ENCODE measurements at regions not wholly inside any gene's neighbourhood (a gene's known extent, or its start where the extent isn't known, plus 50 kb on each side); places are given as distances from the start of the nearest gene placed in this dataset.

DNA sequence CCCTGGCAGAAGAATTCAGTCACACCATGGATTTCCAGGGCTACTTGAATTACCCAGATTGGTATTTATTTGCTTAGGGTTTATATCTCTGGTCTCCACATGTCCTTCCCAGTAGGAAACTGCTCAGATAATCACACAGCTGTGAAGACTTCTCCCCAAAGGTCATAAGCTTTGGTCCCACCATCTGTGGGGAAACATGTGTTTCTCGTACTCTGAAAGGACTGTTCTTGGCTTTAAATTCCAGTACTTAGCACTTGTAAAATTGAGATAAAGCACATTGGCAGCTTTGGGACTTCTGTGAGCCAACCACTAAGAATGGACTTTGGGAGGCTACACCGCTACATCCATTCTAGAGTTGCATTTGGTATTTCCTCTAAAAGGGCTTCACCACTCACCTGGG, 205.3 kb upstream of the FOXA2 start:
- Histone ChIP-seq H3K56ac (ENCODE audit: insufficient read length, low read depth, low read length) (no peak overlapping the region), H2BK120ac (ENCODE audit: low read depth, low read length, poor library complexity, severe bottlenecking) (no peak overlapping the region), H4K20me1 (ENCODE audit: control insufficient read depth, insufficient read depth, insufficient read length) (no peaks in the 10 kb centered on the region), H3T11ph (ENCODE audit: low read length) (no peak overlapping the region), H3K27me3 (ENCODE audit: insufficient read depth, low read length) (no peaks in the 10 kb centered on the region), H3K79me1 (ENCODE audit: insufficient read depth, low read depth, low read length, poor library complexity, severe bottlenecking) (no peaks in the 10 kb centered on the region), H4K8ac (replicated peaks; ENCODE audit: insufficient read length, low read depth, low read length) (no peak overlapping the region), H2BK15ac (ENCODE audit: low read depth, low read length) (no peak overlapping the region), H2BK5ac (ENCODE audit: insufficient read length, low read length) (no peak overlapping the region), H3K4me1 (ENCODE audit: insufficient read depth, low read length) (0 out of 2 replicates have a peak, but pooled peaks cover 4% of the 10 kb centered on the region), H2BK12ac (ENCODE audit: insufficient read length, low read depth, low read length) (no peak overlapping the region), H3K27ac (ENCODE audit: insufficient read length, low read depth, low read length) (no peak overlapping the region), H3K23me2 (ENCODE audit: insufficient read length, low read depth, low read length, poor library complexity, severe bottlenecking) (no peaks in the 10 kb centered on the region), H3K14ac (ENCODE audit: insufficient read depth, low read length) (no peak overlapping the region), H3K79me2 (ENCODE audit: insufficient read depth, low read length) (no peaks in the 10 kb centered on the region), H3K4ac (ENCODE audit: low read depth, low read length) (no peak overlapping the region), H2BK20ac (ENCODE audit: low read depth, low read length, poor library complexity, severe bottlenecking) (no peak overlapping the region), H3K18ac (ENCODE audit: insufficient read length, low read depth, low read length) (no peak overlapping the region), H3K23ac (ENCODE audit: insufficient read length, low read depth, low read length) (no peak overlapping the region), H4K5ac (ENCODE audit: insufficient read length, low read depth, low read length) (no peak overlapping the region), H2AFZ (ENCODE audit: low read length) (no peak overlapping the region), H2AK5ac (ENCODE audit: insufficient read length, low read length) (no peak overlapping the region), H3K9me3 (ENCODE audit: control insufficient read depth, low read depth, low read length) (no peaks in the 10 kb centered on the region), H3K4me2 (ENCODE audit: insufficient read depth, insufficient read length, low read length) (no peak overlapping the region), H4K91ac (ENCODE audit: insufficient read length, low read depth, low read length) (no peak overlapping the region), H3K9ac (ENCODE audit: extremely low read depth, insufficient read length, low read length) (no peak overlapping the region)
- WGBS (ENCODE audit: extremely low coverage, insufficient read length, low lambda C conversion rate), result no CpG with 5 or more reads among the region's 2 CpGs
- Mint-ChIP-seq H3K27me3 (ENCODE audit: low read depth) (peaks cover 10% of the 10 kb centered on the region), H3K27ac (no peak overlapping the region), H3K4me3 (no peak overlapping the region), H3K4me1 (peaks cover 6% of the 10 kb centered on the region in 2 experiments), H3K36me3 (ENCODE audit: insufficient read depth in 1 of 3, low read depth in 3 of 3) (no peaks in the 10 kb centered on the region), H3K9me3 (peaks cover 3 to 8% of the 10 kb centered on the region in 2 experiments; a peak in 3 of 5 replicates)
- TF ChIP-seq, protein P1, sequence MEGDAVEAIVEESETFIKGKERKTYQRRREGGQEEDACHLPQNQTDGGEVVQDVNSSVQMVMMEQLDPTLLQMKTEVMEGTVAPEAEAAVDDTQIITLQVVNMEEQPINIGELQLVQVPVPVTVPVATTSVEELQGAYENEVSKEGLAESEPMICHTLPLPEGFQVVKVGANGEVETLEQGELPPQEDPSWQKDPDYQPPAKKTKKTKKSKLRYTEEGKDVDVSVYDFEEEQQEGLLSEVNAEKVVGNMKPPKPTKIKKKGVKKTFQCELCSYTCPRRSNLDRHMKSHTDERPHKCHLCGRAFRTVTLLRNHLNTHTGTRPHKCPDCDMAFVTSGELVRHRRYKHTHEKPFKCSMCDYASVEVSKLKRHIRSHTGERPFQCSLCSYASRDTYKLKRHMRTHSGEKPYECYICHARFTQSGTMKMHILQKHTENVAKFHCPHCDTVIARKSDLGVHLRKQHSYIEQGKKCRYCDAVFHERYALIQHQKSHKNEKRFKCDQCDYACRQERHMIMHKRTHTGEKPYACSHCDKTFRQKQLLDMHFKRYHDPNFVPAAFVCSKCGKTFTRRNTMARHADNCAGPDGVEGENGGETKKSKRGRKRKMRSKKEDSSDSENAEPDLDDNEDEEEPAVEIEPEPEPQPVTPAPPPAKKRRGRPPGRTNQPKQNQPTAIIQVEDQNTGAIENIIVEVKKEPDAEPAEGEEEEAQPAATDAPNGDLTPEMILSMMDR (conservative IDR thresholded peaks at IDR 0.05), result no peak
- DNase-seq, result no peak
